GM12892 (cell line): ENCODE measurements at regions not wholly inside any gene's neighbourhood (a gene's known extent, or its start where the extent isn't known, plus 50 kb on each side); places are given as distances from the start of the nearest gene placed in this dataset.

Experiments used
- DNase-seq: peaks from one replicate; pipeline ENCODE4 v3.0.0; 2011; ENCODE audit not compliant: insufficient read length
- FAIRE-seq: peaks from 2 replicates; lab custom pipeline; 2011; peaks lifted over from hg19 to GRCh38; lab: Jason Lieb, UNC
- POLR2A ChIP-seq: IDR thresholded peaks from 2 replicates; pipeline ENCODE4 v1.6.1; 2011; ENCODE audit warnings: low read depth, low read length, control low read depth
- POLR2AphosphoS5 ChIP-seq: IDR thresholded peaks from 2 replicates; pipeline ENCODE4 v1.6.1; 2011; ENCODE audit warnings: low read depth, low read length, control low read depth
- TAF1 ChIP-seq: IDR thresholded peaks from 2 replicates; pipeline ENCODE4 v1.6.1; 2011; ENCODE audit warnings: low read depth, mild to moderate bottlenecking, control low read depth, low read length, borderline replicate concordance

DNA sequence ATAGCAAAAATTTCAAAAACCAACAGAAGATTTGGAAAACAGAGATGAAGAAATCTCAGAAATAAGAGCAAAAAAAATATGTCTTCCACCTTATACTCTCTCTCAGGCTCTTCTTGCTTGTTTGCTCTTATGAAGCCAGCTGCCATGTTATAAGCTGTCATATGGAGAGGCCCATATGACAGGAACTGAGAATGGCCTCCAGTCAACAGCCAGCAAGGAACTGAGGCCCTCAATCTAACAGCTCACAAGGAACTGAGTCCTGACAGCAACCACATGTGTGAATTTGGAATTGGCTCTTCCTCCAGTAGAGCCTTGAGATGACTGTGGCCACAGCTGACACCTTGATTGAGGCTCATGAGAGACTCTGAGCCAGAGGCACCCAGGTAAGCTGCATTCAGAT is 51.3 kb upstream of the MAOA start:
- FAIRE-seq (no peak), DNase-seq (no peak)
- no peak for TF ChIP-seq POLR2AphosphoS5
- TF ChIP-seq TAF1 = no peak
- TF ChIP-seq POLR2A = no peak

DNA sequence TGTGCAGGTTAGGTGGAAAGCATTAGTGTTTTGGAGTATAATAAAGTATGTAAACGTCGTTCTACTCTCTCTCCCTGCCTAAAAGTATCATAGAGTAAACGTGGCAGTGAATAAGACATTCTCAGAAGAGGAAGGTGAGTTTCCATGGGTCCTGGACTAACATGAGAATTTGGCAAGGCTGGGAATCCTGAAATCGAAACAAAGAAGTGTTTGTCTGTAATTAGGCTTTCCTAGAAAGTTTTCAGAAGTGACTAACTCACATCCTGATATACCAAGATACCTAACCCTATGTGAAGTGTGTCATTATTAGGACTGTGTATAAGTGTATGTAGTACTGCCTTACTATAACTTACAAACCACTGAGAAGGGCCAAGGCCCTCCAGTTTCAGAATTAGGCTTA is 50.7 kb upstream of the MAOA start:
- TF ChIP-seq POLR2A (no peak), TAF1 (no peak), POLR2AphosphoS5 (no peak)
- DNase-seq (no peak), FAIRE-seq (no peak)
